H9 (cell line): ENCODE measurements at regions not wholly inside any gene's neighbourhood (a gene's known extent, or its start where the extent isn't known, plus 50 kb on each side); places are given as distances from the start of the nearest gene placed in this dataset.

Experiments
- DNase-seq: peaks from one replicate; pipeline ENCODE4 v3.0.0-alpha.2; 2017
- H2AFZ ChIP-seq: one replicate; pipeline ENCODE4 v1.6.1; 2013; ENCODE audit warnings: mild to moderate bottlenecking, low read length, control low read depth, moderate library complexity
- H2AK5ac ChIP-seq: 2 replicates; pipeline ENCODE4 v1.6.1; 2013; ENCODE audit warnings: low read length, control low read depth, mixed read lengths; ENCODE audit not compliant: insufficient read length
- H2BK120ac ChIP-seq: one replicate; pipeline ENCODE4 v1.6.1; 2013; ENCODE audit warnings: low read depth, mild to moderate bottlenecking, low read length, control low read depth, inconsistent platforms; ENCODE audit not compliant: poor library complexity, severe bottlenecking
- H2BK12ac ChIP-seq: 2 replicates; pipeline ENCODE4 v1.6.1; 2013; ENCODE audit warnings: low read length, control low read depth, mixed read lengths, low read depth; ENCODE audit not compliant: insufficient read length
- H2BK15ac ChIP-seq: 2 replicates; pipeline ENCODE4 v1.6.1; 2013; ENCODE audit warnings: low read depth, low read length, control low read depth
- H2BK20ac ChIP-seq: one replicate; pipeline ENCODE4 v1.6.1; 2013; ENCODE audit warnings: low read depth, mild to moderate bottlenecking, low read length, control low read depth, inconsistent platforms; ENCODE audit not compliant: poor library complexity, severe bottlenecking
- H2BK5ac ChIP-seq: 2 replicates; pipeline ENCODE4 v1.6.1; 2013; ENCODE audit warnings: low read length, control low read depth, mixed read lengths; ENCODE audit not compliant: insufficient read length
- H3K14ac ChIP-seq: 2 replicates; pipeline ENCODE4 v1.6.1; 2013; ENCODE audit warnings: low read length, control low read depth; ENCODE audit not compliant: insufficient read depth
- H3K18ac ChIP-seq: 2 replicates; pipeline ENCODE4 v1.6.1; 2013; ENCODE audit warnings: low read depth, mild to moderate bottlenecking, mixed read lengths, low read length, control low read depth; ENCODE audit not compliant: insufficient read length
- H3K23ac ChIP-seq: 2 replicates; pipeline ENCODE4 v1.6.1; 2013; ENCODE audit warnings: low read length, control low read depth, mixed read lengths, low read depth; ENCODE audit not compliant: insufficient read length
- H3K23me2 ChIP-seq: 2 replicates; pipeline ENCODE4 v1.6.1; 2013; ENCODE audit warnings: low read depth, mild to moderate bottlenecking, mixed read lengths, low read length, control low read depth; ENCODE audit not compliant: insufficient read length, poor library complexity, severe bottlenecking
- H3K27ac ChIP-seq: 2 replicates; pipeline ENCODE4 v1.5.1; 2013; ENCODE audit warnings: low read length, control low read depth, mixed read lengths, low read depth; ENCODE audit not compliant: insufficient read length
- H3K27me3 ChIP-seq: 2 replicates; pipeline ENCODE4 v1.6.1; 2013; ENCODE audit warnings: low read length, control low read depth, inconsistent platforms; ENCODE audit not compliant: insufficient read depth
- H3K4ac ChIP-seq: 2 replicates; pipeline ENCODE4 v1.6.1; 2013; ENCODE audit warnings: low read depth, mild to moderate bottlenecking, control low read depth, inconsistent platforms, low read length, moderate library complexity
- H3K4me1 ChIP-seq: 2 replicates; pipeline ENCODE4 v1.6.1; 2013; ENCODE audit warnings: low read length, control low read depth, inconsistent platforms; ENCODE audit not compliant: insufficient read depth
- H3K4me2 ChIP-seq: 2 replicates; pipeline ENCODE4 v1.6.1; 2013; ENCODE audit warnings: low read length, control low read depth, mixed read lengths; ENCODE audit not compliant: insufficient read length, insufficient read depth
- H3K56ac ChIP-seq: 2 replicates; pipeline ENCODE4 v1.6.1; 2013; ENCODE audit warnings: low read depth, mild to moderate bottlenecking, mixed read lengths, low read length, control low read depth; ENCODE audit not compliant: insufficient read length
- H3K79me1 ChIP-seq: 2 replicates; pipeline ENCODE4 v1.6.1; 2013; ENCODE audit warnings: low read depth, mild to moderate bottlenecking, moderate library complexity, low read length, control low read depth, inconsistent platforms; ENCODE audit not compliant: insufficient read depth, poor library complexity, severe bottlenecking
- H3K79me2 ChIP-seq: 2 replicates; pipeline ENCODE4 v1.6.1; 2013; ENCODE audit warnings: low read length, control low read depth, inconsistent platforms; ENCODE audit not compliant: insufficient read depth
- H3K9ac ChIP-seq: 2 replicates; pipeline ENCODE4 v1.6.1; 2013; ENCODE audit warnings: low read length, control low read depth, mixed read lengths; ENCODE audit not compliant: insufficient read length; ENCODE audit errors: extremely low read depth
- H3K9me3 ChIP-seq: one replicate; pipeline ENCODE4 v1.6.1; 2013; ENCODE audit warnings: low read depth, low read length, inconsistent platforms; ENCODE audit not compliant: control insufficient read depth
- H3T11ph ChIP-seq: one replicate; pipeline ENCODE4 v1.6.1; 2013; ENCODE audit warnings: mild to moderate bottlenecking, low read length, control low read depth, inconsistent platforms
- H4K20me1 ChIP-seq: one replicate; pipeline ENCODE4 v1.6.1; 2013; ENCODE audit not compliant: control insufficient read depth, insufficient read length, insufficient read depth
- H4K5ac ChIP-seq: 2 replicates; pipeline ENCODE4 v1.6.1; 2013; ENCODE audit warnings: low read depth, mild to moderate bottlenecking, mixed read lengths, low read length, control low read depth; ENCODE audit not compliant: insufficient read length
- H4K8ac ChIP-seq: replicated peaks from 2 replicates; pipeline ENCODE4 v1.6.1; 2013; ENCODE audit warnings: low read length, control low read depth, mixed read lengths, low read depth; ENCODE audit not compliant: insufficient read length
- H4K91ac ChIP-seq: 2 replicates; pipeline ENCODE4 v1.6.1; 2013; ENCODE audit warnings: low read depth, mild to moderate bottlenecking, moderate library complexity, mixed read lengths, low read length, control low read depth; ENCODE audit not compliant: insufficient read length
- H3K27ac Mint-ChIP-seq, 3 experiments: 2 replicates in 2 of 3; 3 replicates in 1 of 3; pipeline ENCODE4 v1.8.0; 2020 to 2021; ENCODE audit warnings: mixed read lengths in 3 of 3, mild to moderate bottlenecking in 1 of 3, moderate library complexity in 1 of 3
- H3K27me3 Mint-ChIP-seq: 2 replicates; pipeline ENCODE4 v1.8.0; 2021; ENCODE audit warnings: low read depth, mild to moderate bottlenecking, moderate library complexity, mixed read lengths
- H3K36me3 Mint-ChIP-seq, 3 experiments: 2 replicates in 2 of 3; 3 replicates in 1 of 3; pipeline ENCODE4 v1.8.0; 2020 to 2021; ENCODE audit warnings: low read depth in 3 of 3, mixed read lengths in 3 of 3; ENCODE audit not compliant: insufficient read depth in 1 of 3
- H3K4me1 Mint-ChIP-seq, 2 experiments: 2 replicates each; pipeline ENCODE4 v1.8.0; 2020; ENCODE audit warnings: mixed read lengths in 2 of 2
- H3K4me3 Mint-ChIP-seq, 2 experiments: 2 replicates in 1 of 2; 3 replicates in 1 of 2; pipeline ENCODE4 v1.8.0; 2020 to 2021; ENCODE audit warnings: mild to moderate bottlenecking in 2 of 2, mixed read lengths in 2 of 2, moderate library complexity in 1 of 2
- H3K9me3 Mint-ChIP-seq, 2 experiments: 2 replicates in 1 of 2; 3 replicates in 1 of 2; pipeline ENCODE4 v1.8.0; 2020; ENCODE audit warnings: mild to moderate bottlenecking in 2 of 2, mixed read lengths in 2 of 2, moderate library complexity in 1 of 2
- WGBS: extraction: QIAGEN DNeasy Blood & Tissue Kit; methylation state at CpG from one replicate; pipeline ENCODE4 v1.1.7; 2013; ENCODE audit warnings: missing lambda C conversion rate, low lambda C conversion rate, mixed read lengths; ENCODE audit not compliant: insufficient read length; ENCODE audit errors: extremely low coverage; 5-methylcytosine and 5-hydroxymethylcytosine counted together
- TF ChIP-seq, protein P1 (sequence below): fragments of 200-600 bp; sonication (generic); conservative IDR thresholded peaks from 3 replicates; pipeline ENCODE4 v1.8.0; 2021; ENCODE audit warnings: antibody characterized with exemption, mild to moderate bottlenecking

DNA sequence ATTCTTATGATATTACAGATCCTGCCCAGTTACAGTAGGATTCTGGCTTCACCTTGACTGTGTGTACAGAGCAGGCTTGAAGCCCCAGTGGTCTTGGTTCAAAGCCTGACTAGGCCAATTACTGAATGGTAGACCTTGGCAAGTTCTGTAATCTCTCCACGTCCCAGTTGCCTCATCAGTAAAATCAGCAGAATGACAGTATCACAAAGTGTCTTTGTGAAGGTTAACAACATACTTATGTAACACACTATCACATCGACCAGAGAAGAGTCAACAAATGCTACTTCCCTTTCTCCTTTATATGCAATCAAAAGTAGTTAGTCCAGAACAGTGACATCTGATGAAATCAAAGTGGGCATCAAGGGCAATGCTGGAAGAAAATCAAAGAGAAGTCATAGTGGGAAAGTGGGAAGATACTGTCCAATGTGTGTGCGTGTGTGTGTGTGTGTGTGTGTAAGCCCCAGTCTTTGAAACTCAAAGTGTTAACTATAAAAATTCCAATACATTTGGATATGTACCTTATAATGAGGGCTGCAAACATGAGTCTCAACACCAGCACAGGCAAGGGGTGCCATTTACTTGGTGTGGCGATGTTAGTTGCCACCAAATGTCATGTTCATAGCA, 93.5 kb upstream of the EGFLAM start:
- Histone ChIP-seq H2AFZ (no peak overlapping the region), H4K91ac (no peak overlapping the region), H2BK20ac (no peak overlapping the region), H2AK5ac (no peak overlapping the region), H4K5ac (no peak overlapping the region), H3K4ac (no peak overlapping the region), H4K20me1 (no peaks in the 10 kb centered on the region), H3K9ac (no peak overlapping the region), H3K79me2 (no peaks in the 10 kb centered on the region), H2BK120ac (no peak overlapping the region), H3K4me2 (no peak overlapping the region), H3K14ac (no peak overlapping the region), H3K4me1 (peaks cover 7% of the 10 kb centered on the region; the same call in 1 of the 2 replicates), H2BK15ac (no peak overlapping the region), H3K23ac (no peak overlapping the region), H2BK12ac (no peak overlapping the region), H2BK5ac (no peak overlapping the region), H3K23me2 (no peaks in the 10 kb centered on the region), H3T11ph (no peak overlapping the region), H3K18ac (no peak overlapping the region), H3K79me1 (no peaks in the 10 kb centered on the region), H4K8ac (no peak overlapping the region), H3K27ac (no peak overlapping the region), H3K56ac (no peak overlapping the region), H3K27me3 (no peaks in the 10 kb centered on the region; the same call in 1 of the 2 replicates), H3K9me3 (no peaks in the 10 kb centered on the region)
- no peak for DNase-seq
- Mint-ChIP-seq H3K36me3 (no peaks in the 10 kb centered on the region; a peak in 1 of 7 replicates), H3K27ac (no peak overlapping the region), H3K4me1 (peaks cover 20 to 22% of the 10 kb centered on the region in 2 experiments), H3K4me3 (no peak overlapping the region), H3K27me3 (peaks cover 39% of the 10 kb centered on the region), H3K9me3 (peaks cover 0 to 3% of the 10 kb centered on the region in 2 experiments; a peak in 1 of 5 replicates)
- no CpG with 5 or more reads among the region's 4 CpGs for WGBS
- TF ChIP-seq, protein P1, sequence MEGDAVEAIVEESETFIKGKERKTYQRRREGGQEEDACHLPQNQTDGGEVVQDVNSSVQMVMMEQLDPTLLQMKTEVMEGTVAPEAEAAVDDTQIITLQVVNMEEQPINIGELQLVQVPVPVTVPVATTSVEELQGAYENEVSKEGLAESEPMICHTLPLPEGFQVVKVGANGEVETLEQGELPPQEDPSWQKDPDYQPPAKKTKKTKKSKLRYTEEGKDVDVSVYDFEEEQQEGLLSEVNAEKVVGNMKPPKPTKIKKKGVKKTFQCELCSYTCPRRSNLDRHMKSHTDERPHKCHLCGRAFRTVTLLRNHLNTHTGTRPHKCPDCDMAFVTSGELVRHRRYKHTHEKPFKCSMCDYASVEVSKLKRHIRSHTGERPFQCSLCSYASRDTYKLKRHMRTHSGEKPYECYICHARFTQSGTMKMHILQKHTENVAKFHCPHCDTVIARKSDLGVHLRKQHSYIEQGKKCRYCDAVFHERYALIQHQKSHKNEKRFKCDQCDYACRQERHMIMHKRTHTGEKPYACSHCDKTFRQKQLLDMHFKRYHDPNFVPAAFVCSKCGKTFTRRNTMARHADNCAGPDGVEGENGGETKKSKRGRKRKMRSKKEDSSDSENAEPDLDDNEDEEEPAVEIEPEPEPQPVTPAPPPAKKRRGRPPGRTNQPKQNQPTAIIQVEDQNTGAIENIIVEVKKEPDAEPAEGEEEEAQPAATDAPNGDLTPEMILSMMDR: no peak
